GM23248 (cell line): ENCODE measurements at regions not wholly inside any gene's neighbourhood (a gene's known extent, or its start where the extent isn't known, plus 50 kb on each side); places are given as distances from the start of the nearest gene placed in this dataset.

ENCODE experiments used
- DNase-seq: peaks from one replicate; pipeline ENCODE4 v3.0.0-alpha.2; 2015
- H2AFZ ChIP-seq: fragments of 200-600 bp; sonication (generic); 2 replicates; pipeline ENCODE4 v1.6.1; 2016; ENCODE audit warnings: antibody characterized with exemption
- H3F3A ChIP-seq: fragments of 200-600 bp; sonication (generic); 2 replicates; pipeline ENCODE4 v1.6.1; 2016; ENCODE audit warnings: mild to moderate bottlenecking, antibody characterized with exemption, mixed run types; ENCODE audit not compliant: insufficient read depth
- H3K27ac ChIP-seq: fragments of 200-600 bp; sonication (generic); 2 replicates; pipeline ENCODE4 v1.5.1; 2016; ENCODE audit warnings: mild to moderate bottlenecking
- H3K27me3 ChIP-seq: fragments of 200-600 bp; sonication (generic); replicated peaks from 2 replicates; pipeline ENCODE4 v1.6.1; 2016; ENCODE audit warnings: mild to moderate bottlenecking; ENCODE audit not compliant: insufficient read depth
- H3K36me3 ChIP-seq: fragments of 200-600 bp; sonication (generic); 2 replicates; pipeline ENCODE4 v1.6.1; 2016; ENCODE audit warnings: low read depth, mild to moderate bottlenecking
- H3K4me1 ChIP-seq: fragments of 200-600 bp; sonication (generic); 2 replicates; pipeline ENCODE4 v1.6.1; 2016; ENCODE audit warnings: mild to moderate bottlenecking; ENCODE audit not compliant: insufficient read depth
- H3K4me2 ChIP-seq: fragments of 200-600 bp; sonication (generic); one replicate; pipeline ENCODE4 v1.6.1; 2016; ENCODE audit warnings: mild to moderate bottlenecking; ENCODE audit not compliant: unreplicated experiment
- H3K4me3 ChIP-seq: fragments of 200-600 bp; sonication (generic); 2 replicates; pipeline ENCODE4 v1.5.1; 2016; ENCODE audit warnings: mild to moderate bottlenecking
- H3K79me2 ChIP-seq: fragments of 200-600 bp; sonication (generic); 2 replicates; pipeline ENCODE4 v1.6.1; 2016; ENCODE audit warnings: mild to moderate bottlenecking; ENCODE audit not compliant: insufficient read depth
- H3K9ac ChIP-seq: fragments of 200-600 bp; sonication (generic); 2 replicates; pipeline ENCODE4 v1.6.1; 2016; ENCODE audit warnings: mild to moderate bottlenecking
- H3K9me2 ChIP-seq: fragments of 200-600 bp; sonication (generic); 2 replicates; pipeline ENCODE4 v1.6.1; 2016; ENCODE audit warnings: mixed run types, mild to moderate bottlenecking, moderate library complexity; ENCODE audit not compliant: insufficient read depth
- H3K9me3 ChIP-seq: fragments of 200-600 bp; sonication (generic); one replicate; pipeline ENCODE4 v1.6.1; 2017; ENCODE audit warnings: low read depth
- H4K20me1 ChIP-seq: fragments of 200-600 bp; sonication (generic); 2 replicates; pipeline ENCODE4 v1.6.0; 2016; ENCODE audit not compliant: insufficient read depth
- EZH2 ChIP-seq: fragments of 200-600 bp; sonication (generic); IDR thresholded peaks from 2 replicates; pipeline ENCODE4 v1.6.1; 2018; ENCODE audit warnings: antibody characterized with exemption, mild to moderate bottlenecking; ENCODE audit not compliant: insufficient read depth, poor library complexity, severe bottlenecking
- EZH2phosphoT487 ChIP-seq: fragments of 200-600 bp; sonication (generic); IDR thresholded peaks from 2 replicates; pipeline ENCODE4 v1.6.1; 2018; ENCODE audit warnings: antibody characterized with exemption, moderate library complexity, mild to moderate bottlenecking, low read depth; ENCODE audit not compliant: insufficient read depth
- WGBS, 2 experiments: methylation state at CpG; one replicate each; pipeline ENCODE4 v1.1.6; 2015 to 2017; ENCODE audit warnings: low lambda C conversion rate in 2 of 2, low coverage in 1 of 2; ENCODE audit errors: missing lambda C conversion rate in 2 of 2; 5-methylcytosine and 5-hydroxymethylcytosine counted together
- in situ Hi-C: fragments of 300-500 bp; cut with MboI; formaldehyde crosslinking; loops from 2 replicates; pipeline ENCODE4 v1.15.0; 2020

- WGBS, 2 experiments: 51 to 63% methylated on average over 5 to 8 of the region's 8 CpGs
Measured at GRCh38 chrX:40326186-40326965, 228.6 kb upstream of the BCOR start.

GRCh38 chrX:40325161-40325560 is 227.4 kb upstream of the BCOR start:
- no peak for TF ChIP-seq EZH2phosphoT487
- TF ChIP-seq EZH2: no peak
- DNase-seq: no peak
- no peaks in the 10 kb centered on the region for H4K20me1 ChIP-seq
- no peak overlapping the region for H2AFZ ChIP-seq
- H3K36me3 ChIP-seq: no peaks in the 10 kb centered on the region
- in situ Hi-C loops: no loop called here
- no peaks in the 10 kb centered on the region for H3K79me2 ChIP-seq
- no peaks in the 10 kb centered on the region for H3F3A ChIP-seq
- H3K27me3 ChIP-seq: no peaks in the 10 kb centered on the region
- no peak overlapping the region for H3K4me3 ChIP-seq
- H3K9ac ChIP-seq: no peak overlapping the region
- WGBS, 2 experiments: 89 to 92% methylated on average over 11 of the region's 11 CpGs
- H3K4me2 ChIP-seq: no peak overlapping the region
- no peaks in the 10 kb centered on the region for H3K9me3 ChIP-seq
- no peaks in the 10 kb centered on the region for H3K4me1 ChIP-seq
- no peak overlapping the region for H3K27ac ChIP-seq
- H3K9me2 ChIP-seq: no peaks in the 10 kb centered on the region

More at GRCh38 chrX:40326186-40326965, 228.6 kb upstream of the BCOR start:
- no peak overlapping the region for H3K9ac ChIP-seq
- TF ChIP-seq EZH2: no peak
- TF ChIP-seq EZH2phosphoT487: no peak
- DNase-seq: peak; percentile 14
- no peaks in the 10 kb centered on the region for H3K79me2 ChIP-seq
- no peaks in the 10 kb centered on the region for H3K36me3 ChIP-seq
- no peak overlapping the region for H2AFZ ChIP-seq
- no peaks in the 10 kb centered on the region for H3K9me3 ChIP-seq
- no peaks in the 10 kb centered on the region for H3K4me1 ChIP-seq
- no peaks in the 10 kb centered on the region for H3F3A ChIP-seq
- no peaks in the 10 kb centered on the region for H4K20me1 ChIP-seq
- in situ Hi-C loops: no loop called here
- no peak overlapping the region for H3K27ac ChIP-seq
- H3K27me3 ChIP-seq: no peaks in the 10 kb centered on the region
- no peaks in the 10 kb centered on the region for H3K9me2 ChIP-seq
- H3K4me2 ChIP-seq: no peak overlapping the region
- no peak overlapping the region for H3K4me3 ChIP-seq

GRCh38 chrX:40323977-40324376 is 226.2 kb upstream of the BCOR start:
- Histone ChIP-seq H3K27me3 (no peaks in the 10 kb centered on the region), H3K79me2 (no peaks in the 10 kb centered on the region), H4K20me1 (no peaks in the 10 kb centered on the region), H3K4me3 (no peak overlapping the region), H2AFZ (no peak overlapping the region), H3K4me1 (no peaks in the 10 kb centered on the region), H3K36me3 (no peaks in the 10 kb centered on the region), H3F3A (no peaks in the 10 kb centered on the region), H3K27ac (no peak overlapping the region), H3K9me3 (no peaks in the 10 kb centered on the region), H3K4me2 (no peak overlapping the region), H3K9ac (no peak overlapping the region), H3K9me2 (no peaks in the 10 kb centered on the region)
- TF ChIP-seq EZH2: no peak
- TF ChIP-seq EZH2phosphoT487: no peak
- in situ Hi-C loops: no loop called here
- no peak for DNase-seq
- WGBS, 2 experiments: 71 to 75% methylated on average over 4 to 5 of the region's 5 CpGs

GRCh38 chrX:40320819-40321218 is 223.1 kb upstream of the BCOR start:
- H4K20me1 ChIP-seq: no peaks in the 10 kb centered on the region
- in situ Hi-C loops: no loop called here
- no peak overlapping the region for H3K4me3 ChIP-seq
- no peaks in the 10 kb centered on the region for H3F3A ChIP-seq
- no peak overlapping the region for H2AFZ ChIP-seq
- H3K9ac ChIP-seq: no peak overlapping the region
- no peak overlapping the region for H3K27ac ChIP-seq
- no peak overlapping the region for H3K4me2 ChIP-seq
- H3K4me1 ChIP-seq: no peaks in the 10 kb centered on the region
- TF ChIP-seq EZH2phosphoT487 (no peak), EZH2 (no peak)
- H3K9me3 ChIP-seq: no peaks in the 10 kb centered on the region
- H3K79me2 ChIP-seq: no peaks in the 10 kb centered on the region
- no peaks in the 10 kb centered on the region for H3K9me2 ChIP-seq
- DNase-seq: no peak
- H3K27me3 ChIP-seq: no peaks in the 10 kb centered on the region
- H3K36me3 ChIP-seq: no peaks in the 10 kb centered on the region
